ENCODE measurements at regions not wholly inside any gene's neighbourhood (a gene's known extent, or its start where the extent isn't known, plus 50 kb on each side); places are given as distances from the start of the nearest gene placed in this dataset.

DNA sequence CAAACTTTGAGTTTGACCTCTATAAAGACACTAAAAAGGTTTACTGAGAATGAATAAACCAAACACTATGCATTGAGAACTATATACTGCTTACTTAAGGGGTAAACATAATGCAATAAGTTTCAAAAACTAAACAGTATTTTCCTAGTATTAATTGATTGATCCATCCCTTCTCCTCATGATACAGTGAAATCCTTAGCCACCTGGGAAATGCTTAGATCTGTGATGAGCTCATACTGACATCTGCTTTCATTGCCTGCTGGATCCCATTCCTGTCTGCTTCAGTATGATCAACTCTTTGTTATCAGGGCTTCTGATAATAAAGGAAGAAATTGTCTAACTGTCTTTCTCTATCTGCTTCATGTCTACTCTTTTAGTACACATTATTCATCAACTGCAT, 74.9 kb upstream of the UBE2E3 start:
- Histone ChIP-seq H3K9me3 (ENCODE audit: severe bottlenecking) (no peaks in the 10 kb centered on the region), H3K27ac (no peak overlapping the region), H3K27me3 (ENCODE audit: insufficient read depth, low read depth, severe bottlenecking) (no peaks in the 10 kb centered on the region), H3K36me3 (no peaks in the 10 kb centered on the region), H3K4me3 (ENCODE audit: low read depth, low read length) (no peak overlapping the region)
- DNase-seq: no peak
- TF ChIP-seq, protein P1, sequence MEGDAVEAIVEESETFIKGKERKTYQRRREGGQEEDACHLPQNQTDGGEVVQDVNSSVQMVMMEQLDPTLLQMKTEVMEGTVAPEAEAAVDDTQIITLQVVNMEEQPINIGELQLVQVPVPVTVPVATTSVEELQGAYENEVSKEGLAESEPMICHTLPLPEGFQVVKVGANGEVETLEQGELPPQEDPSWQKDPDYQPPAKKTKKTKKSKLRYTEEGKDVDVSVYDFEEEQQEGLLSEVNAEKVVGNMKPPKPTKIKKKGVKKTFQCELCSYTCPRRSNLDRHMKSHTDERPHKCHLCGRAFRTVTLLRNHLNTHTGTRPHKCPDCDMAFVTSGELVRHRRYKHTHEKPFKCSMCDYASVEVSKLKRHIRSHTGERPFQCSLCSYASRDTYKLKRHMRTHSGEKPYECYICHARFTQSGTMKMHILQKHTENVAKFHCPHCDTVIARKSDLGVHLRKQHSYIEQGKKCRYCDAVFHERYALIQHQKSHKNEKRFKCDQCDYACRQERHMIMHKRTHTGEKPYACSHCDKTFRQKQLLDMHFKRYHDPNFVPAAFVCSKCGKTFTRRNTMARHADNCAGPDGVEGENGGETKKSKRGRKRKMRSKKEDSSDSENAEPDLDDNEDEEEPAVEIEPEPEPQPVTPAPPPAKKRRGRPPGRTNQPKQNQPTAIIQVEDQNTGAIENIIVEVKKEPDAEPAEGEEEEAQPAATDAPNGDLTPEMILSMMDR (IDR thresholded peaks at IDR 0.05; ENCODE audit: low read depth, low read length): no peak

DNA sequence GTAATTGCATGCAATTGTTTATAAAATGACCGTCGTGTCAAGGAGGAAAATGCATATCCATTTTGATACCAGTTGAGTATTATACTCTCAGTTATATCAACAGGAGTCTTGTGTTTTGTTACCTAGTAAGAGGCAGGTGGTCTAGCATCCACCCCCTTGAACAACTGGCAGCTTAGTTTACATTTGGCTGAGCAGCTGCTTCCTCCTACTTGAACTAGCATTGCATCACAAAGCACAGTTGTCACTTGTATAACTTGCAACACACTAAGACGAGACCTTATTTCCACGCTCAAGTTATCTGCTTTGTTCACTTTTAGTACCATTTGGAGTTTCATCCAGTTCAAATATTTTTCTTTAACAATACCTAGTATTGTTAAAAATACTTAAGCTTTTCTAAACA, 75.4 kb upstream of the UBE2E3 start:
- Histone ChIP-seq H3K4me3 (ENCODE audit: low read depth, low read length) (no peak overlapping the region), H3K36me3 (no peaks in the 10 kb centered on the region), H3K9me3 (ENCODE audit: severe bottlenecking) (no peaks in the 10 kb centered on the region), H3K27ac (no peak overlapping the region), H3K27me3 (ENCODE audit: insufficient read depth, low read depth, severe bottlenecking) (no peaks in the 10 kb centered on the region)
- DNase-seq: no peak
- TF ChIP-seq, protein P1 (IDR thresholded peaks at IDR 0.05; ENCODE audit: low read depth, low read length): no peak

DNA sequence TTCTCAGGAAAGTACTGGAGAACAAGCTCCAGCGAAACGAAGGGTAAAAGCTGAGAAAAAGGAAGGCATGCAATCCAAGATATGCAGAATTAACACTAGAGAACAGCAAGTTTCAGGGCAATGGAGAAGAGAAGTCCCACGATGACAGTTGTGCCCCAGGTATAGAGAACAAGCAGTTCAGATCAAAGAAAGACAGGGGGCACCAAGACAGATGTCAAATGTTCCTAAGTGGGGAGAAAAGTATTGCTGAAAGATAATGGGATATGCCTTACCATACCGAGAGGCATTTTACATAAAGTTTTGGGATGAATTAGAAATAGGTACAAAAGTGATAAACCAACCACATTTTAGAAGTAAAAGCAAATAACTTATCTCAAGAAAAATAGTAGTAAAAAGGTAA, 79.1 kb upstream of the UBE2E3 start:
- Histone ChIP-seq H3K4me3 (ENCODE audit: low read depth, low read length) (no peak overlapping the region), H3K9me3 (ENCODE audit: severe bottlenecking) (no peaks in the 10 kb centered on the region), H3K27ac (no peak overlapping the region), H3K27me3 (ENCODE audit: insufficient read depth, low read depth, severe bottlenecking) (no peaks in the 10 kb centered on the region), H3K36me3 (no peaks in the 10 kb centered on the region)
- TF ChIP-seq, protein P1 (IDR thresholded peaks at IDR 0.05; ENCODE audit: low read depth, low read length): no peak
- no peak for DNase-seq

DNA sequence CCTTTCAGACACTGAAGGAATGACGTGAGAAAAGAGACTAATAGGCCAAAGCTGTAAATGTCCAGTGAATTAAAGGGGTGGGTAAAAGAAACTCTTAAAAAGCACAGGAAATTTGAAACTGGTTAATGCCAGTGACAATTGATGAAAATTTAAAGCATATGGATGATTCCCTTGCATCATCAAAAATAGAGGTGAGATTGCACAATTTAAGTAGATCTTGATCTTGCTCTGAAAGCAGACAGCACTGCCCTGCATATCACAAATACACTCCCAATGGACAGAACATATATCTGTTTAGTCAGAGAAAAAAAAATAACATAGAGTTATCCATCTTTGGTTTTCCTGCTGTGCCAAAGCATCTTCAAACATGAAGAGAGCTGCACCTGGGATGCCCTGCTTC, 86.7 kb upstream of the UBE2E3 start:
- Histone ChIP-seq H3K4me3 (ENCODE audit: low read depth, low read length) (no peak overlapping the region), H3K27me3 (ENCODE audit: insufficient read depth, low read depth, severe bottlenecking) (no peaks in the 10 kb centered on the region), H3K36me3 (no peaks in the 10 kb centered on the region), H3K27ac (no peak overlapping the region), H3K9me3 (ENCODE audit: severe bottlenecking) (no peaks in the 10 kb centered on the region)
- DNase-seq: no peak
- TF ChIP-seq, protein P1 (IDR thresholded peaks at IDR 0.05; ENCODE audit: low read depth, low read length): no peak

DNA sequence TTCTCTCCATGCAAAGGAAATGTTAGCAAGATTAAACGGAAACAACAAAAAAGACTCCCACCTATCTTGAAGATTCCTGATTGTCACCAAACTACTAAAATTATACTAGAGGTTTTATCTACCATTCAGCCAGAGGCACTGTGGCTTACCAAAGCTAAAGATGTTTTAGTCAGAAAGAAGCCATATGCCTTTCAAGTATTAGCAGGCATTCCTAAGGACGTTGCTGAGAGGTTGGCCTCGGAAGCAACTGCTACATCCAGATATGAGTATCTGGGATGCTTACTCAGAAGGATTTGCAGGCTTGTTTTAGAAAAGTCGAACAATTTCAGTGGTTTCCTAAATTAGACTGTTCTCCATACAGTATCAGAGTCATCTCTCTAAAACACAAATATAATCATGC, 88.3 kb upstream of the UBE2E3 start:
- TF ChIP-seq, protein P1 (IDR thresholded peaks at IDR 0.05; ENCODE audit: low read depth, low read length): no peak
- Histone ChIP-seq H3K27ac (no peak overlapping the region), H3K9me3 (ENCODE audit: severe bottlenecking) (no peaks in the 10 kb centered on the region), H3K36me3 (no peaks in the 10 kb centered on the region), H3K27me3 (ENCODE audit: insufficient read depth, low read depth, severe bottlenecking) (no peaks in the 10 kb centered on the region), H3K4me3 (ENCODE audit: low read depth, low read length) (no peak overlapping the region)
- DNase-seq: no peak

DNA sequence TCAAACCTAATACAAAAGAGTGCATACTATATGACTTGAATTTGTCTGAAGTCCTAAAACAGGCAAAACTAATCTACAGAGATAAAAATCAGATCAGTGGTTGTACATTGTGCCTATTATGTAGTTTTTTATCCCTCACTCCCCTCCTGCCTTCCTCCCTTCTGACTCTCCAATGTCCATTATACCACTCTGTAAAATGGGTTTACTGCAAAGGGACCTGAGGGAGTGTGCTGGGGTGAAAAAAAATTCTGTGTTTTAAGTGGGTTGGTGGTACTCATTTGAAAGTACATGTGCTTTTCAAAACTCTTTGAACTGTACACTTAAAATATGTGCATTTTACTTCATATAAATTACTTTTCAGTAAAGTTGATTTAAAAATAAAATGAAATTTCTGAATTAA, 89.0 kb upstream of the UBE2E3 start:
- TF ChIP-seq, protein P1 (IDR thresholded peaks at IDR 0.05; ENCODE audit: low read depth, low read length): no peak
- DNase-seq: no peak
- H3K27ac ChIP-seq: no peak overlapping the region
- H3K27me3 ChIP-seq (ENCODE audit: insufficient read depth, low read depth, severe bottlenecking): no peaks in the 10 kb centered on the region
- H3K4me3 ChIP-seq (ENCODE audit: low read depth, low read length): no peak overlapping the region
- no peaks in the 10 kb centered on the region for H3K36me3 ChIP-seq
- H3K9me3 ChIP-seq (ENCODE audit: severe bottlenecking): no peaks in the 10 kb centered on the region

Measured in WERI-Rb-1 (cell line).